ENCODE measurements at regions not wholly inside any gene's neighbourhood (a gene's known extent, or its start where the extent isn't known, plus 50 kb on each side); places are given as distances from the start of the nearest gene placed in this dataset.
A peak's percentile ranks its signal among the peaks of the same experiment; 100 is the strongest.

- TF ChIP-seq, protein P1, sequence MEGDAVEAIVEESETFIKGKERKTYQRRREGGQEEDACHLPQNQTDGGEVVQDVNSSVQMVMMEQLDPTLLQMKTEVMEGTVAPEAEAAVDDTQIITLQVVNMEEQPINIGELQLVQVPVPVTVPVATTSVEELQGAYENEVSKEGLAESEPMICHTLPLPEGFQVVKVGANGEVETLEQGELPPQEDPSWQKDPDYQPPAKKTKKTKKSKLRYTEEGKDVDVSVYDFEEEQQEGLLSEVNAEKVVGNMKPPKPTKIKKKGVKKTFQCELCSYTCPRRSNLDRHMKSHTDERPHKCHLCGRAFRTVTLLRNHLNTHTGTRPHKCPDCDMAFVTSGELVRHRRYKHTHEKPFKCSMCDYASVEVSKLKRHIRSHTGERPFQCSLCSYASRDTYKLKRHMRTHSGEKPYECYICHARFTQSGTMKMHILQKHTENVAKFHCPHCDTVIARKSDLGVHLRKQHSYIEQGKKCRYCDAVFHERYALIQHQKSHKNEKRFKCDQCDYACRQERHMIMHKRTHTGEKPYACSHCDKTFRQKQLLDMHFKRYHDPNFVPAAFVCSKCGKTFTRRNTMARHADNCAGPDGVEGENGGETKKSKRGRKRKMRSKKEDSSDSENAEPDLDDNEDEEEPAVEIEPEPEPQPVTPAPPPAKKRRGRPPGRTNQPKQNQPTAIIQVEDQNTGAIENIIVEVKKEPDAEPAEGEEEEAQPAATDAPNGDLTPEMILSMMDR (IDR thresholded peaks at IDR 0.05): peak; percentile 73
- Mint-ChIP-seq H3K9me3 (no peaks in the 10 kb centered on the region), H3K4me3 (no peak overlapping the region), H3K36me3 (ENCODE audit: low read depth) (no peaks in the 10 kb centered on the region), H3K27me3 (ENCODE audit: low read depth, poor library complexity) (peaks cover 41% of the 10 kb centered on the region), H3K4me1 (peaks cover 16% of the 10 kb centered on the region), H3K27ac (no peak overlapping the region)
- peak; percentile 76 for DNase-seq
Measured at GRCh38 chr20:57061051-57061900, 205.2 kb downstream of the BMP7 start.

DNA sequence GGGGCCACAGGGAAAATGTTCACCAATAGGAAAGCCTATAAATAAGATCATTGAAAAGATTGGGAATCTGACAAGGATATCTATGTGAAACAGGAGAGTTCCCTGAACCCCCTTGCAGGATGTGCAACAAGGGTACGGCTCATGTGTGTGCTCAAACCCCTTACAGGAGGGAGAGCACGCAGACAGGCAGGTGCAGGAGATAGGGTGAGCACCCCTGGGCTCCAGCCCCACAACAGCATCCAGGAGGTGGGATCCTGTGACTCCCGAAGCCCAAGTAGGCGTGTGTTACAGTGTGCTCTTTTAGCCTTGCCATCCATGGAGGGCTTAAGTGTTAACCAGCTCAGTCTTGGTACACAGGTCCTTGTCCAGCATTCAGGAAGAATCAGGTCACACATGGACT is 204.2 kb downstream of the BMP7 start:
- no peak for DNase-seq
- no peaks in the 10 kb centered on the region for H3K9me3 Mint-ChIP-seq
- H3K4me1 Mint-ChIP-seq: peaks cover 20% of the 10 kb centered on the region
- peaks cover 46% of the 10 kb centered on the region for H3K27me3 Mint-ChIP-seq (ENCODE audit: low read depth, poor library complexity)
- H3K27ac Mint-ChIP-seq: no peak overlapping the region
- H3K4me3 Mint-ChIP-seq: no peak overlapping the region
- TF ChIP-seq, protein P1 (IDR thresholded peaks at IDR 0.05): no peak
- no peaks in the 10 kb centered on the region for H3K36me3 Mint-ChIP-seq (ENCODE audit: low read depth)

DNA sequence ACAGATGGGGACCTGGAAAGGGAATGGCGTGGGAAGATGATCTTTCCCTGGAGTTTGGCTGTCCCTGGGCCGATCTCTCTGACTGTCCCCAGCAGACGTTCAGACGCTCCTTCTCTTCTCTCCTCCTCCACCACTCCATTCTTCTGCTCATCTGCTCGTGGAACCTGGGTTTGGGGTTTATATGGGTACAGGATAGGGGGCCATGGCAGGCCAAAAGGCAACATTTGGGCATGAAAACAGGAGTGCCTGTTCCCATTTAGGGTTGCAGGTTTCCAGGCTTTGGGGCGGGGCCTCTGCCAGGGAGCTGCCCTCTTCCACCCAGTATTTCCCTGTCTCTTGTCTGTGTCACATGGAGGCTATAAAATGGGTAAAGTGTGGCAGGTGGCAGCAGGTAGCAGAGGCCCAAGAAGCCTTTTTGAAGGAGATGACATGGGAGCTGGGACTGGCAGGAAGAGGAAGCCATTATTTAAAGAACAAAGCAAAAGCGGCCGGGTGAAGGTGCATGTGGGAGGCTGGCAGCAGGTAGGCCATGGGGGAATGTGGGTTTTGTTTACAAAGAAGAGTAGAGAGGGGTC is 203.7 kb downstream of the BMP7 start:
- Mint-ChIP-seq H3K4me1 (peaks cover 20% of the 10 kb centered on the region), H3K4me3 (no peak overlapping the region), H3K9me3 (no peaks in the 10 kb centered on the region), H3K27ac (no peak overlapping the region), H3K27me3 (ENCODE audit: low read depth, poor library complexity) (peaks cover 48% of the 10 kb centered on the region), H3K36me3 (ENCODE audit: low read depth) (no peaks in the 10 kb centered on the region)
- TF ChIP-seq, protein P1 (IDR thresholded peaks at IDR 0.05): no peak
- DNase-seq: no peak

GRCh38 chr20:57064836-57065235 is 201.6 kb downstream of the BMP7 start:
- Mint-ChIP-seq H3K9me3 (no peaks in the 10 kb centered on the region), H3K36me3 (ENCODE audit: low read depth) (no peaks in the 10 kb centered on the region), H3K27me3 (ENCODE audit: low read depth, poor library complexity) (peaks cover 40% of the 10 kb centered on the region), H3K4me3 (no peak overlapping the region), H3K27ac (no peak overlapping the region), H3K4me1 (peaks cover 34% of the 10 kb centered on the region)
- no peak for DNase-seq
- TF ChIP-seq, protein P1 (IDR thresholded peaks at IDR 0.05): no peak

GRCh38 chr20:57065646-57066045 is 200.8 kb downstream of the BMP7 start:
- Mint-ChIP-seq H3K4me3 (no peak overlapping the region), H3K27ac (peak overlapping the region; percentile 29), H3K27me3 (ENCODE audit: low read depth, poor library complexity) (peaks cover 40% of the 10 kb centered on the region), H3K4me1 (peaks cover 42% of the 10 kb centered on the region), H3K9me3 (no peaks in the 10 kb centered on the region), H3K36me3 (ENCODE audit: low read depth) (no peaks in the 10 kb centered on the region)
- DNase-seq: no peak
- TF ChIP-seq, protein P1 (IDR thresholded peaks at IDR 0.05): no peak

All from nephron progenitor cell (in vitro differentiated cells).